SK-N-SH treated with all-trans-retinoic acid at 6 μM for 48 hours (cell line): ENCODE measurements at regions not wholly inside any gene's neighbourhood (a gene's known extent, or its start where the extent isn't known, plus 50 kb on each side); places are given as distances from the start of the nearest gene placed in this dataset.

ENCODE experiments used
- ATAC-seq: fragments of 200-7000 bp; cut with Tn5 transposase; 3 replicates; pipeline ENCODE4 v1.9.1; 2020; ENCODE audit warnings: mild to moderate bottlenecking, moderate library complexity
- ARNTL ChIP-seq: fragments of 450-650 bp; formaldehyde crosslinking; IDR thresholded peaks from 2 replicates; pipeline ENCODE4 v1.5.0; 2020; ENCODE audit warnings: low read depth, mild to moderate bottlenecking, moderate library complexity, borderline replicate concordance
- BACH2 ChIP-seq: fragments of 250-450 bp; sonication (Bioruptor Pico); IDR thresholded peaks from 2 replicates; pipeline ENCODE4 v1.9.0; 2021; ENCODE audit warnings: mild to moderate bottlenecking, borderline replicate concordance
- CSDC2 ChIP-seq: fragments of 250-450 bp; sonication (Bioruptor Pico); IDR thresholded peaks from 2 replicates; pipeline ENCODE4 v1.5.0; 2020; ENCODE audit warnings: mild to moderate bottlenecking, moderate library complexity
- ESRRG ChIP-seq: fragments of 250-450 bp; sonication (Bioruptor Pico); IDR thresholded peaks from 2 replicates; pipeline ENCODE4 v1.6.1; 2021; ENCODE audit warnings: mild to moderate bottlenecking
- ISL1 ChIP-seq: fragments of 250-450 bp; sonication (Bioruptor Pico); IDR thresholded peaks from 2 replicates; pipeline ENCODE4 v2.1.2; 2022; ENCODE audit warnings: mild to moderate bottlenecking, moderate library complexity
- OSR1 ChIP-seq: fragments of 250-450 bp; sonication (Bioruptor Pico); IDR thresholded peaks from 2 replicates; pipeline ENCODE4 v1.8.0; 2022; ENCODE audit warnings: moderate library complexity, mild to moderate bottlenecking, inconsistent platforms
- PPARA ChIP-seq: fragments of 250-450 bp; sonication (Bioruptor Pico); IDR thresholded peaks from 2 replicates; pipeline ENCODE4 v1.5.0; 2020; ENCODE audit warnings: mild to moderate bottlenecking, borderline replicate concordance
- RARB ChIP-seq: fragments of 250-450 bp; sonication (Bioruptor Pico); IDR thresholded peaks from 2 replicates; pipeline ENCODE4 v1.8.0; 2021; ENCODE audit warnings: mild to moderate bottlenecking, moderate library complexity
- SNAI2 ChIP-seq: fragments of 250-450 bp; sonication (Bioruptor Pico); IDR thresholded peaks from 2 replicates; pipeline ENCODE4 v1.5.0; 2020; ENCODE audit warnings: mild to moderate bottlenecking, moderate library complexity
- TCF4 ChIP-seq: fragments of 250-450 bp; sonication (Bioruptor Pico); IDR thresholded peaks from 2 replicates; pipeline ENCODE4 v1.8.0; 2021; ENCODE audit warnings: mild to moderate bottlenecking, moderate library complexity, borderline replicate concordance
- TOX ChIP-seq: fragments of 250-450 bp; sonication (Bioruptor Pico); IDR thresholded peaks from 2 replicates; pipeline ENCODE4 v1.8.0; 2021; ENCODE audit warnings: mild to moderate bottlenecking, moderate library complexity, borderline replicate concordance
- ZC3H10 ChIP-seq: fragments of 250-450 bp; sonication (Bioruptor Pico); IDR thresholded peaks from 2 replicates; pipeline ENCODE4 v1.5.1; 2021; ENCODE audit warnings: mild to moderate bottlenecking, moderate library complexity
- ZFP3 ChIP-seq: fragments of 250-450 bp; sonication (Bioruptor Pico); IDR thresholded peaks from 2 replicates; pipeline ENCODE4 v1.5.0; 2020; ENCODE audit warnings: mild to moderate bottlenecking, moderate library complexity
- ZNF565 ChIP-seq: fragments of 450-650 bp; formaldehyde crosslinking; conservative IDR thresholded peaks from 2 replicates; pipeline ENCODE4 v1.5.0; 2020; ENCODE audit warnings: low read depth, mild to moderate bottlenecking, moderate library complexity
- ZNF70 ChIP-seq: fragments of 450-650 bp; formaldehyde crosslinking; IDR thresholded peaks from 2 replicates; pipeline ENCODE4 v1.5.0; 2020; ENCODE audit warnings: mild to moderate bottlenecking, moderate library complexity
- TF ChIP-seq, protein P1 (sequence below): fragments of 250-450 bp; sonication (Bioruptor Pico); IDR thresholded peaks from 2 replicates; pipeline ENCODE4 v1.8.0; 2021; ENCODE audit warnings: low read depth, mild to moderate bottlenecking, moderate library complexity, borderline replicate concordance
- TF ChIP-seq, protein P2 (sequence below): fragments of 250-450 bp; sonication (Bioruptor Pico); IDR thresholded peaks from 2 replicates; pipeline ENCODE4 v1.5.1; 2020; ENCODE audit warnings: low read depth, mild to moderate bottlenecking, moderate library complexity
- TF ChIP-seq, protein P3 (sequence below): fragments of 250-450 bp; sonication (Bioruptor Pico); IDR thresholded peaks from 2 replicates; pipeline ENCODE4 v1.5.0; 2020; ENCODE audit warnings: mild to moderate bottlenecking, moderate library complexity
- TF ChIP-seq, protein P4 (sequence below): fragments of 250-450 bp; sonication (Bioruptor Pico); IDR thresholded peaks from 2 replicates; pipeline ENCODE4 v1.8.0; 2020; ENCODE audit warnings: mild to moderate bottlenecking, moderate library complexity, borderline replicate concordance
- TF ChIP-seq, protein P5 (sequence below): fragments of 250-450 bp; sonication (Bioruptor Pico); IDR thresholded peaks from 2 replicates; pipeline ENCODE4 v1.5.1; 2021; ENCODE audit warnings: mild to moderate bottlenecking, moderate library complexity

DNA sequence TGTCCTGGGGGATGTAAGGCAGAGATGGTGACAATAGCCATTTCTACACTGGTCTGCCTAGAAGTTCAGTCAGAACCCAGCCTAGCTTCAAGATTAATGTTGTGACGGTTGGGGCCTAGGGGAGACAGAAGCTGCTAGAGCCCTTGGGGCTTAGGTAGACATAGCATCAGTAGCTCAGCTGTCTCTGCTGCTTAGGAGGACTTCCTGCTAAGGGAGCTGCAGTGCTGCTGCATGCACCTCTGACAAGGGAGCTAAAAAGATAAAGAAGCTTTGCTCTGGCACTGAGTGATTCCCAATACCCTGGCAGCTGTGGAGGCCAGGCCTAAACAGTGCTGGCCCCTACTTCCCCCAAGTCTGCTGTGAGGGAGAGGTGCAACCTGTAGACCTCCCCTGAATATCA, 116.0 kb downstream of the CT47B1 start (continued):
- no peak for TF ChIP-seq CSDC2 (CRISPR knock-in tag)
- TF ChIP-seq BACH2 (CRISPR knock-in tag) = no peak
- TF ChIP-seq, protein P1, sequence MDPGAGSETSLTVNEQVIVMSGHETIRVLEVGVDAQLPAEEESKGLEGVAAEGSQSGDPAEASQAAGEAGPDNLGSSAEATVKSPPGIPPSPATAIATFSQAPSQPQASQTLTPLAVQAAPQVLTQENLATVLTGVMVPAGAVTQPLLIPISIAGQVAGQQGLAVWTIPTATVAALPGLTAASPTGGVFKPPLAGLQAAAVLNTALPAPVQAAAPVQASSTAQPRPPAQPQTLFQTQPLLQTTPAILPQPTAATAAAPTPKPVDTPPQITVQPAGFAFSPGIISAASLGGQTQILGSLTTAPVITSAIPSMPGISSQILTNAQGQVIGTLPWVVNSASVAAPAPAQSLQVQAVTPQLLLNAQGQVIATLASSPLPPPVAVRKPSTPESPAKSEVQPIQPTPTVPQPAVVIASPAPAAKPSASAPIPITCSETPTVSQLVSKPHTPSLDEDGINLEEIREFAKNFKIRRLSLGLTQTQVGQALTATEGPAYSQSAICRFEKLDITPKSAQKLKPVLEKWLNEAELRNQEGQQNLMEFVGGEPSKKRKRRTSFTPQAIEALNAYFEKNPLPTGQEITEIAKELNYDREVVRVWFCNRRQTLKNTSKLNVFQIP (CRISPR knock-in tag) = no peak
- no peak for TF ChIP-seq ZNF70 (CRISPR knock-in tag)
- no peak for TF ChIP-seq TCF4 (CRISPR knock-in tag)
- no peak for TF ChIP-seq ZFP3
- no peak for TF ChIP-seq ZNF565 (CRISPR knock-in tag)
- no peak for TF ChIP-seq ESRRG (CRISPR knock-in tag)

DNA sequence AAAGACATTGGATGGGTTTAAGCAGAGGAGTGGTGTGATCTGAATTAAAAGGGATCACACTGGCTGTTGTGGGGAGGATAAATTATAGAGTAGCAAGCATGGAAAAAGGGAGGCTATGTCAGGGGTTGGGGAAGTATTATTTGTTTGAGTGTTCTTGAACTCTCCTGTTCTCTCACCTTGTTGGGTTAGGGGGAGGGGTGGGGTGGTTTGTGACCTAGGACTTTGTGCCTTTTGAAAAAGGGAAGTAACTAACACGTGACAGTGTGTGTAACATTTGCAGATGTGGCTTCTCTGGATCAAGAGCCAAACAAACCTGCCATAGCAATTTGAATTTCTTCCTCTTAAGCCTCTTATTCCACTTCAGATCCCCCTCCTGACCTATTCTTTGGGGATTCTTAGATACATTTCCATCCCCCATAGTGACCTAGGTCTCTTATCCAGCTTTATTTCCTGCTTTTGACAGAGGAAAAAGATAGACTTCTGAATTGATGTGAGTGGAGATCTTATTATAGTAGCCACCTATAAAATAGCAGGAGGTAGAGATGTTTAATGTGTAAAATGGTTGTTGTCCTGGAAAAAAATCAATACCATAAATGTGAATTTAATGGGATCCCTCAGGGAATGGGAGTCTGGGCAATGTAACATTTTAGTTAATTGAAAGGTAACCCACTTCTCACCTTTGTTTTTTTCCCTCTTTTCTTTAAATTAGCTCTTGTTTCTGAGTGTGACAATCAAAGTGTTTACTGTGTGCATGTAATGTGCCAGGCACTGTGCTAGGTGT, 120.4 kb downstream of the CT47B1 start:
- ATAC-seq = no peak

More for the DNA sequence above, 120.4 kb downstream of the CT47B1 start:
- no peak for TF ChIP-seq SNAI2 (CRISPR knock-in tag)
- no peak for TF ChIP-seq TOX
- no peak for TF ChIP-seq ZC3H10
- TF ChIP-seq, protein P1 (CRISPR knock-in tag) = no peak
- no peak for TF ChIP-seq ZFP3
- no peak for TF ChIP-seq ISL1 (CRISPR knock-in tag)
- no peak for TF ChIP-seq ARNTL (CRISPR knock-in tag)
- TF ChIP-seq TCF4 (CRISPR knock-in tag) = no peak
- no peak for TF ChIP-seq RARB (CRISPR knock-in tag)
- TF ChIP-seq PPARA (CRISPR knock-in tag) = no peak
- TF ChIP-seq OSR1 (CRISPR knock-in tag) = no peak
- TF ChIP-seq BACH2 (CRISPR knock-in tag) = no peak
- TF ChIP-seq ESRRG (CRISPR knock-in tag) = no peak
- no peak for TF ChIP-seq ZNF565 (CRISPR knock-in tag)
- TF ChIP-seq, protein P2, sequence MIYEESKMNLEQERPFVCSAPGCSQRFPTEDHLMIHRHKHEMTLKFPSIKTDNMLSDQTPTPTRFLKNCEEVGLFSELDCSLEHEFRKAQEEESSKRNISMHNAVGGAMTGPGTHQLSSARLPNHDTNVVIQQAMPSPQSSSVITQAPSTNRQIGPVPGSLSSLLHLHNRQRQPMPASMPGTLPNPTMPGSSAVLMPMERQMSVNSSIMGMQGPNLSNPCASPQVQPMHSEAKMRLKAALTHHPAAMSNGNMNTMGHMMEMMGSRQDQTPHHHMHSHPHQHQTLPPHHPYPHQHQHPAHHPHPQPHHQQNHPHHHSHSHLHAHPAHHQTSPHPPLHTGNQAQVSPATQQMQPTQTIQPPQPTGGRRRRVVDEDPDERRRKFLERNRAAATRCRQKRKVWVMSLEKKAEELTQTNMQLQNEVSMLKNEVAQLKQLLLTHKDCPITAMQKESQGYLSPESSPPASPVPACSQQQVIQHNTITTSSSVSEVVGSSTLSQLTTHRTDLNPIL (CRISPR knock-in tag) = no peak
- TF ChIP-seq ZNF70 (CRISPR knock-in tag) = no peak
- no peak for TF ChIP-seq CSDC2 (CRISPR knock-in tag)
- TF ChIP-seq, protein P3, sequence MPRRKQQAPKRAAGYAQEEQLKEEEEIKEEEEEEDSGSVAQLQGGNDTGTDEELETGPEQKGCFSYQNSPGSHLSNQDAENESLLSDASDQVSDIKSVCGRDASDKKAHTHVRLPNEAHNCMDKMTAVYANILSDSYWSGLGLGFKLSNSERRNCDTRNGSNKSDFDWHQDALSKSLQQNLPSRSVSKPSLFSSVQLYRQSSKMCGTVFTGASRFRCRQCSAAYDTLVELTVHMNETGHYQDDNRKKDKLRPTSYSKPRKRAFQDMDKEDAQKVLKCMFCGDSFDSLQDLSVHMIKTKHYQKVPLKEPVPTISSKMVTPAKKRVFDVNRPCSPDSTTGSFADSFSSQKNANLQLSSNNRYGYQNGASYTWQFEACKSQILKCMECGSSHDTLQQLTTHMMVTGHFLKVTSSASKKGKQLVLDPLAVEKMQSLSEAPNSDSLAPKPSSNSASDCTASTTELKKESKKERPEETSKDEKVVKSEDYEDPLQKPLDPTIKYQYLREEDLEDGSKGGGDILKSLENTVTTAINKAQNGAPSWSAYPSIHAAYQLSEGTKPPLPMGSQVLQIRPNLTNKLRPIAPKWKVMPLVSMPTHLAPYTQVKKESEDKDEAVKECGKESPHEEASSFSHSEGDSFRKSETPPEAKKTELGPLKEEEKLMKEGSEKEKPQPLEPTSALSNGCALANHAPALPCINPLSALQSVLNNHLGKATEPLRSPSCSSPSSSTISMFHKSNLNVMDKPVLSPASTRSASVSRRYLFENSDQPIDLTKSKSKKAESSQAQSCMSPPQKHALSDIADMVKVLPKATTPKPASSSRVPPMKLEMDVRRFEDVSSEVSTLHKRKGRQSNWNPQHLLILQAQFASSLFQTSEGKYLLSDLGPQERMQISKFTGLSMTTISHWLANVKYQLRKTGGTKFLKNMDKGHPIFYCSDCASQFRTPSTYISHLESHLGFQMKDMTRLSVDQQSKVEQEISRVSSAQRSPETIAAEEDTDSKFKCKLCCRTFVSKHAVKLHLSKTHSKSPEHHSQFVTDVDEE (CRISPR knock-in tag) = no peak
- TF ChIP-seq, protein P4, sequence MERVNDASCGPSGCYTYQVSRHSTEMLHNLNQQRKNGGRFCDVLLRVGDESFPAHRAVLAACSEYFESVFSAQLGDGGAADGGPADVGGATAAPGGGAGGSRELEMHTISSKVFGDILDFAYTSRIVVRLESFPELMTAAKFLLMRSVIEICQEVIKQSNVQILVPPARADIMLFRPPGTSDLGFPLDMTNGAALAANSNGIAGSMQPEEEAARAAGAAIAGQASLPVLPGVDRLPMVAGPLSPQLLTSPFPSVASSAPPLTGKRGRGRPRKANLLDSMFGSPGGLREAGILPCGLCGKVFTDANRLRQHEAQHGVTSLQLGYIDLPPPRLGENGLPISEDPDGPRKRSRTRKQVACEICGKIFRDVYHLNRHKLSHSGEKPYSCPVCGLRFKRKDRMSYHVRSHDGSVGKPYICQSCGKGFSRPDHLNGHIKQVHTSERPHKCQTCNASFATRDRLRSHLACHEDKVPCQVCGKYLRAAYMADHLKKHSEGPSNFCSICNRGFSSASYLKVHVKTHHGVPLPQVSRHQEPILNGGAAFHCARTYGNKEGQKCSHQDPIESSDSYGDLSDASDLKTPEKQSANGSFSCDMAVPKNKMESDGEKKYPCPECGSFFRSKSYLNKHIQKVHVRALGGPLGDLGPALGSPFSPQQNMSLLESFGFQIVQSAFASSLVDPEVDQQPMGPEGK = no peak
- TF ChIP-seq, protein P5, sequence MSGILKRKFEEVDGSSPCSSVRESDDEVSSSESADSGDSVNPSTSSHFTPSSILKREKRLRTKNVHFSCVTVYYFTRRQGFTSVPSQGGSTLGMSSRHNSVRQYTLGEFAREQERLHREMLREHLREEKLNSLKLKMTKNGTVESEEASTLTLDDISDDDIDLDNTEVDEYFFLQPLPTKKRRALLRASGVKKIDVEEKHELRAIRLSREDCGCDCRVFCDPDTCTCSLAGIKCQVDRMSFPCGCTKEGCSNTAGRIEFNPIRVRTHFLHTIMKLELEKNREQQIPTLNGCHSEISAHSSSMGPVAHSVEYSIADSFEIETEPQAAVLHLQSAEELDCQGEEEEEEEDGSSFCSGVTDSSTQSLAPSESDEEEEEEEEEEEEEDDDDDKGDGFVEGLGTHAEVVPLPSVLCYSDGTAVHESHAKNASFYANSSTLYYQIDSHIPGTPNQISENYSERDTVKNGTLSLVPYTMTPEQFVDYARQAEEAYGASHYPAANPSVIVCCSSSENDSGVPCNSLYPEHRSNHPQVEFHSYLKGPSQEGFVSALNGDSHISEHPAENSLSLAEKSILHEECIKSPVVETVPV (CRISPR knock-in tag) = no peak
